Activated CD8-positive, alpha-beta T cell treated with anti-CD3 and anti-CD28 coated beads for 36 hours (primary cell): ENCODE measurements at regions not wholly inside any gene's neighbourhood (a gene's known extent, or its start where the extent isn't known, plus 50 kb on each side); places are given as distances from the start of the nearest gene placed in this dataset.

Source experiments
- ATAC-seq: fragments of 200-7000 bp; cut with Tn5 transposase; one replicate; pipeline ENCODE4 v1.10.0; 2021; ENCODE audit warnings: mild to moderate bottlenecking, moderate library complexity
- CTCF ChIA-PET: fragments of 350-600 bp; sonication (Branson Sonifier 250); formaldehyde crosslinking; loops from one replicate; lab custom pipeline; 2021; ENCODE audit warnings: antibody characterized with exemption; lab: Charles Lee
- POLR2A ChIA-PET: fragments of 350-600 bp; sonication (Branson Sonifier 250); formaldehyde crosslinking; loops from one replicate; lab custom pipeline; 2021; ENCODE audit warnings: antibody characterized with exemption; lab: Charles Lee
- DNase-seq: peaks from one replicate; pipeline ENCODE4 v3.0.0-alpha.2; 2020
- H3K27ac Mint-ChIP-seq: one replicate; pipeline ENCODE4 v1.8.0; 2021; ENCODE audit warnings: mild to moderate bottlenecking, mixed read lengths
- H3K27me3 Mint-ChIP-seq: one replicate; pipeline ENCODE4 v1.8.0; 2021; ENCODE audit warnings: mixed read lengths
- H3K36me3 Mint-ChIP-seq: one replicate; pipeline ENCODE4 v1.8.0; 2021; ENCODE audit warnings: low read depth, mixed read lengths
- H3K4me1 Mint-ChIP-seq: one replicate; pipeline ENCODE4 v1.8.0; 2021; ENCODE audit warnings: low read depth, mixed read lengths
- H3K4me3 Mint-ChIP-seq: one replicate; pipeline ENCODE4 v1.8.0; 2021; ENCODE audit warnings: mild to moderate bottlenecking, moderate library complexity, mixed read lengths
- H3K9me3 Mint-ChIP-seq: one replicate; pipeline ENCODE4 v1.8.0; 2021; ENCODE audit warnings: mixed read lengths
- intact Hi-C: fragments of 100-400 bp; cut with micrococcal nuclease; formaldehyde crosslinking; loops from one replicate; pipeline ENCODE4 v1.10.0; 2022
- TF ChIP-seq, protein P1 (sequence below): fragments of 200-600 bp; IDR thresholded peaks from one replicate; pipeline ENCODE4 v1.8.0; 2022; ENCODE audit warnings: antibody characterized with exemption, mild to moderate bottlenecking

DNA sequence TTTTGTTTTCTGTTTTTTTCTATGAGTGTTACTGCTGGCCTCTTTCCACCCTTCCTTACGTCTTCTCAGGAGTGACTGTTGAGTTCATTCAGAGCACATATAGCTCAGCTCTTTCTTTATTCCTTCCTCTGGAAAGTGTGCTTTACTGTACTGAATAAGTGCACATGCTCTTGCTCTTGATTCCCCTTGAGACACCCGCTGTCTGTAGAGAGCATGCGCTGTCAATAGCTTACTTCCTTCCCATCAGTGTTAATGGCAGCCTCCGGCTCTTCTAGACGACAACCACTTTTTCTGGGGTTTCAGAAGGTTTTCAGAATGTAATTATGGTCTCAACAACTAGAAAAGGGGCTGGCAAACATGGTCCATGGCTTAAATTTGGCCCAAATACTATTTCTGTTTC, 504.9 kb downstream of the C4orf33 start:
- CTCF ChIA-PET = no interaction called here
- POLR2A ChIA-PET = no interaction called here
- DNase-seq (no peak), ATAC-seq (no peak)
- Mint-ChIP-seq H3K4me1 (no peaks in the 10 kb centered on the region), H3K4me3 (no peak overlapping the region), H3K36me3 (no peaks in the 10 kb centered on the region), H3K9me3 (no peaks in the 10 kb centered on the region), H3K27ac (no peak overlapping the region), H3K27me3 (no peaks in the 10 kb centered on the region)
- TF ChIP-seq, protein P1, sequence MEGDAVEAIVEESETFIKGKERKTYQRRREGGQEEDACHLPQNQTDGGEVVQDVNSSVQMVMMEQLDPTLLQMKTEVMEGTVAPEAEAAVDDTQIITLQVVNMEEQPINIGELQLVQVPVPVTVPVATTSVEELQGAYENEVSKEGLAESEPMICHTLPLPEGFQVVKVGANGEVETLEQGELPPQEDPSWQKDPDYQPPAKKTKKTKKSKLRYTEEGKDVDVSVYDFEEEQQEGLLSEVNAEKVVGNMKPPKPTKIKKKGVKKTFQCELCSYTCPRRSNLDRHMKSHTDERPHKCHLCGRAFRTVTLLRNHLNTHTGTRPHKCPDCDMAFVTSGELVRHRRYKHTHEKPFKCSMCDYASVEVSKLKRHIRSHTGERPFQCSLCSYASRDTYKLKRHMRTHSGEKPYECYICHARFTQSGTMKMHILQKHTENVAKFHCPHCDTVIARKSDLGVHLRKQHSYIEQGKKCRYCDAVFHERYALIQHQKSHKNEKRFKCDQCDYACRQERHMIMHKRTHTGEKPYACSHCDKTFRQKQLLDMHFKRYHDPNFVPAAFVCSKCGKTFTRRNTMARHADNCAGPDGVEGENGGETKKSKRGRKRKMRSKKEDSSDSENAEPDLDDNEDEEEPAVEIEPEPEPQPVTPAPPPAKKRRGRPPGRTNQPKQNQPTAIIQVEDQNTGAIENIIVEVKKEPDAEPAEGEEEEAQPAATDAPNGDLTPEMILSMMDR = no peak
- intact Hi-C loops = no loop called here

DNA sequence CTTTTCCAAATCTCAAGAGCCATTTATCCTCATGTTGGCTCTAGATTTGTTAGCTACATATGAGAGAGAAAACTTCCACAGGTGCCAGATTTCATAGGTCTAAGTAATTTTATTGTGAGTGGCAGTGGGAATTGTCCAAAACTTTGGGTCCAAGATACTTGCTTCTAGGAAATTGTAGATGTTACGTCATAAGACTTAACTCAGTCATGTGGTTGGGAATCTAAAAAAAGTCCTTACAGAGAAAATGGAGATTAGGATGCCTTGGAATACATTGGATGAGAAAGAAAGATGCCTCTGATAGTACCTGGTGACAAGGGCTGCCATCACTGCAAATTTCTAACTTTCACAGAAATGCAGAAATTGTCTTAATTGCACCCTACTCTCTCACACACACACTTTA, 506.5 kb downstream of the C4orf33 start:
- Mint-ChIP-seq H3K36me3 (no peaks in the 10 kb centered on the region), H3K9me3 (no peaks in the 10 kb centered on the region), H3K27me3 (no peaks in the 10 kb centered on the region), H3K4me3 (no peak overlapping the region), H3K27ac (no peak overlapping the region), H3K4me1 (no peaks in the 10 kb centered on the region)
- DNase-seq (no peak), ATAC-seq (no peak)
- TF ChIP-seq, protein P1 = no peak
- intact Hi-C loops = no loop called here
- ChIA-PET POLR2A (no interaction called here), CTCF (no interaction called here)

DNA sequence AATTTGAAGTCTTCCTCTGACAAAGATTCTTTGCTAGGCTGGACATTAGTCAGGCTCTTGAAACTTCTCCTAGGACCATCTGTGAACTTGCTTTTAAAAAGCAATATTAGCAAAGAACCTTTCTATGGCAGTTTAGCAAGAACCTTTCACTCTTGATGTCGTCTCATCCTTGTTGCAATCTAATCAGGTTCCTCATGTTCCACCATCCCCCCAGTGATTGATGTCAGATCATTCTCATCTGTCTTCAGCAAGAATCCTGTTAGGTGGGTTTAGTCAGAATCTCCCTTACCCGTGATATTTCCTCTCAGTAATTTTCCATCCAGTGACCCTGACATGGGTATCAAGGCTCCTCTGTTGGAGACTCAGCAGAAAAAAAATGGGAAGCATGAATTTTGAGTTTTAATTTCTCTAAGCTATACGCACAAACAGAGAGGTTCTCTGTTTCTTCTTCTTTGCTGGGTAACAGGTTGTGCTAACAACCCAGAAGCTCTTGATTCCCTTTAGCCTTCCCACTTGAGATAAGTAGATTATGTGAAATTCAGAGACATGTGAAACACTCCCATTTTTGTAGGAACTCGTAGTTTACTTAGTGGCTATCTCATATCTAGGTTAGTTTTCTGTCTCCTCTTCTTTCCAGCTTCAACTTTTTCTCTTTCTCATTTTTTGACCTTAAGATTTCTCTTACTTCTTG, 507.4 kb downstream of the C4orf33 start:
- H3K4me3 Mint-ChIP-seq = no peak overlapping the region
- no peaks in the 10 kb centered on the region for H3K9me3 Mint-ChIP-seq
- ATAC-seq = no peak
- no peak for DNase-seq
- no peaks in the 10 kb centered on the region for H3K4me1 Mint-ChIP-seq
- intact Hi-C loops = no loop called here
- ChIA-PET POLR2A (no interaction called here), CTCF (no interaction called here)
- H3K27ac Mint-ChIP-seq = no peak overlapping the region
- H3K36me3 Mint-ChIP-seq = no peaks in the 10 kb centered on the region
- no peaks in the 10 kb centered on the region for H3K27me3 Mint-ChIP-seq
- TF ChIP-seq, protein P1 = no peak

DNA sequence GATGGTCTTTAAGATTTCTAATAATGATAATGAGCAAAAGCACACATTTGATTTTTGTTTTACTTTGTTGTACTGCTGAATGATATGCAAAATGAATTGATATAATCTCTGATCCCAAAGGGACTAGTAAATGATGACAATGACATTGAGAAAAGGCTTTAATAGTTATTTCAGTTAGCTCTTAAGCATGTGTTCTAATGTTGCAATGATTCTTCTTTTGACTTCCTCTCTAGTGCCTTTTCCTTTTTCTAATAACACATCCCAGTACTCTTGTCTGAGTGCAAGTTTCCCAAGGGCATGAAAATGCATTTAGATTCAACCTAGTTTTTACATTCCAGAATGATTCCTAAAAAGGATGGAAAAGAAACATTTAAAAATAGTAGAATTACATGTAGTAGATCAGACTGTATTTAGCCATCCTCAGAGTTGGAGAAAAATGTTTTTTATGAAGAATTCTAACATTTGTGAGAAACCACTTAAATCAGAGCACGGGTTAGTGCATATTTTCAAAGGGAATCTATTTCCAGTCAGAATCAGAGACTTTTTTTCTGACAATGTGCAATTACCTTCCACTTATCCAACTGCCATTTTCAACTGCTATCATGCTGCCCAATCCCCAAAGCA, 508.8 kb downstream of the C4orf33 start:
- no peak overlapping the region for H3K27ac Mint-ChIP-seq

DNA sequence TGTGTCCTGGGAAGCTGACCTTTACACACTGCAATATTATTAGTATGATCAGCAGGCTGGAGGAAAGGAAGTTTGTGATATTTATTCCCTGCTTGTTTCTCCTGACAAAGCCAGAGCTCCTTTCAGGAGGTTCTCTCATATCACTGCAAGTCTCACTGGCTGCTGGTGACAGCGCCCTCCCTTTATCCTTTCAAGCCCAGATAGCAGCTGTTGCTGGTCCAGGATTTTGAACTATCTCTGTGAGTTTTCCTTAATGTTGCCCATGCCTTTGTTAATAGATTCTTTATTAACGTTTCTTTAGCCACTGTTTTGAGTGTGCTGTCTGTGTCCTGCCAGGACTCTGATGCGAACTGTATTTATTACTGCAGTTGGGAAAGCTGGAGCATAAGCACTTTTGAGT, 518.7 kb downstream of the C4orf33 start:
- no peaks in the 10 kb centered on the region for H3K36me3 Mint-ChIP-seq
- H3K27ac Mint-ChIP-seq = no peak overlapping the region
- intact Hi-C loops = no loop called here
- H3K27me3 Mint-ChIP-seq = no peaks in the 10 kb centered on the region
- no peaks in the 10 kb centered on the region for H3K9me3 Mint-ChIP-seq
- TF ChIP-seq, protein P1 = no peak
- no peak overlapping the region for H3K4me3 Mint-ChIP-seq
- ChIA-PET CTCF (no interaction called here), POLR2A (no interaction called here)
- ATAC-seq (no peak), DNase-seq (no peak)
- no peaks in the 10 kb centered on the region for H3K4me1 Mint-ChIP-seq

More for the DNA sequence above, 508.8 kb downstream of the C4orf33 start:
- ATAC-seq = no peak
- TF ChIP-seq, protein P1 = no peak
- Mint-ChIP-seq H3K36me3 (no peaks in the 10 kb centered on the region), H3K9me3 (no peaks in the 10 kb centered on the region), H3K27me3 (no peaks in the 10 kb centered on the region), H3K4me3 (no peak overlapping the region), H3K4me1 (no peaks in the 10 kb centered on the region)
- ChIA-PET POLR2A (no interaction called here), CTCF (no interaction called here)
- intact Hi-C loops = no loop called here
- no peak for DNase-seq
